PC-3 (cell line): ENCODE measurements at regions not wholly inside any gene's neighbourhood (a gene's known extent, or its start where the extent isn't known, plus 50 kb on each side); places are given as distances from the start of the nearest gene placed in this dataset.

ENCODE experiments used
- ATAC-seq: fragments of 200-7000 bp; cut with Tn5 transposase; 2 replicates; pipeline ENCODE4 v1.9.1; 2020; ENCODE audit warnings: mild to moderate bottlenecking, moderate library complexity
- BruUV-seq: library from RNA; stranded (reverse); fragments of 400-500 nt; replicated peaks from 2 replicates; lab custom pipeline; 2021; lab: Mats Ljungman, UMichigan
- CTCF ChIA-PET: fragments of 300-600 bp; sonication (Branson Sonifier 250); formaldehyde crosslinking; loops from one replicate; lab custom pipeline; 2022; ENCODE audit warnings: antibody characterized with exemption; lab: Charles Lee
- POLR2A ChIA-PET: fragments of 300-600 bp; sonication (Branson Sonifier 250); formaldehyde crosslinking; loops from one replicate; lab custom pipeline; 2022; ENCODE audit warnings: antibody characterized with exemption; ENCODE audit not compliant: unreplicated experiment; lab: Charles Lee
- DNase-seq: peaks from one replicate; pipeline ENCODE4 v3.0.0-alpha.2; 2015
- H2AFZ ChIP-seq: fragments of 300-600 bp; sonication (generic); 2 replicates; pipeline ENCODE4 v1.6.0; 2016; ENCODE audit warnings: antibody characterized with exemption, low read length
- H3F3A ChIP-seq: fragments of 300-600 bp; sonication (generic); one replicate; pipeline ENCODE4 v1.6.0; 2017; ENCODE audit warnings: antibody characterized with exemption, low read length, control low read depth, mild to moderate bottlenecking; ENCODE audit not compliant: unreplicated experiment
- H3K27ac ChIP-seq: fragments of 300-600 bp; sonication (generic); 2 replicates; pipeline ENCODE4 v1.5.1; 2016; ENCODE audit warnings: mild to moderate bottlenecking, low read length
- H3K27me3 ChIP-seq: fragments of 300-600 bp; sonication (generic); 2 replicates; pipeline ENCODE4 v1.6.1; 2016; ENCODE audit warnings: low read length, mixed read lengths
- H3K36me3 ChIP-seq: fragments of 300-600 bp; sonication (generic); 2 replicates; pipeline ENCODE4 v1.6.1; 2016; ENCODE audit warnings: low read depth, mixed run types, low read length, mixed read lengths
- H3K4me1 ChIP-seq: fragments of 300-600 bp; sonication (generic); 2 replicates; pipeline ENCODE4 v1.5.1; 2016; ENCODE audit warnings: low read length; ENCODE audit not compliant: insufficient read depth
- H3K4me2 ChIP-seq: fragments of 300-600 bp; sonication (generic); 2 replicates; pipeline ENCODE4 v1.6.0; 2016; ENCODE audit warnings: low read length
- H3K4me3 ChIP-seq: fragments of 300-600 bp; sonication (generic); 2 replicates; pipeline ENCODE4 v1.5.1; 2016; ENCODE audit warnings: mild to moderate bottlenecking, low read length, mixed read lengths
- H3K79me2 ChIP-seq: fragments of 300-600 bp; sonication (generic); 2 replicates; pipeline ENCODE4 v1.6.1; 2017; ENCODE audit warnings: low read length, mixed read lengths
- H3K9ac ChIP-seq: fragments of 300-600 bp; sonication (generic); 2 replicates; pipeline ENCODE4 v1.6.0; 2016; ENCODE audit warnings: mild to moderate bottlenecking, low read length
- H3K9me2 ChIP-seq: fragments of 300-600 bp; sonication (generic); replicated peaks from 2 replicates; pipeline ENCODE4 v1.6.1; 2016; ENCODE audit warnings: mixed run types, low read length, mixed read lengths
- H3K9me3 ChIP-seq: fragments of 300-600 bp; sonication (generic); 2 replicates; pipeline ENCODE4 v1.6.1; 2016; ENCODE audit warnings: low read length, mixed read lengths
- H4K20me1 ChIP-seq: fragments of 300-600 bp; sonication (generic); 2 replicates; pipeline ENCODE4 v1.6.1; 2016; ENCODE audit warnings: low read length, mixed read lengths
- CTCF ChIP-seq: fragments of 300-600 bp; sonication (generic); conservative IDR thresholded peaks from 2 replicates; pipeline ENCODE4 v1.5.1; 2017; ENCODE audit warnings: antibody characterized with exemption, low read depth, mild to moderate bottlenecking, low read length
- EZH2 ChIP-seq: fragments of 300-600 bp; sonication (generic); IDR thresholded peaks from one replicate; pipeline ENCODE4 v1.6.1; 2017; ENCODE audit warnings: antibody characterized with exemption, mild to moderate bottlenecking, low read length; ENCODE audit not compliant: unreplicated experiment
- EZH2phosphoT487 ChIP-seq: fragments of 300-600 bp; sonication (generic); IDR thresholded peaks from 2 replicates; pipeline ENCODE4 v1.6.1; 2018; ENCODE audit warnings: mild to moderate bottlenecking, antibody characterized with exemption, low read length, borderline replicate concordance
- intact Hi-C: fragments of 100-400 bp; cut with micrococcal nuclease; formaldehyde crosslinking; loops from 2 replicates; pipeline ENCODE4 v1.9.0; 2023

DNA sequence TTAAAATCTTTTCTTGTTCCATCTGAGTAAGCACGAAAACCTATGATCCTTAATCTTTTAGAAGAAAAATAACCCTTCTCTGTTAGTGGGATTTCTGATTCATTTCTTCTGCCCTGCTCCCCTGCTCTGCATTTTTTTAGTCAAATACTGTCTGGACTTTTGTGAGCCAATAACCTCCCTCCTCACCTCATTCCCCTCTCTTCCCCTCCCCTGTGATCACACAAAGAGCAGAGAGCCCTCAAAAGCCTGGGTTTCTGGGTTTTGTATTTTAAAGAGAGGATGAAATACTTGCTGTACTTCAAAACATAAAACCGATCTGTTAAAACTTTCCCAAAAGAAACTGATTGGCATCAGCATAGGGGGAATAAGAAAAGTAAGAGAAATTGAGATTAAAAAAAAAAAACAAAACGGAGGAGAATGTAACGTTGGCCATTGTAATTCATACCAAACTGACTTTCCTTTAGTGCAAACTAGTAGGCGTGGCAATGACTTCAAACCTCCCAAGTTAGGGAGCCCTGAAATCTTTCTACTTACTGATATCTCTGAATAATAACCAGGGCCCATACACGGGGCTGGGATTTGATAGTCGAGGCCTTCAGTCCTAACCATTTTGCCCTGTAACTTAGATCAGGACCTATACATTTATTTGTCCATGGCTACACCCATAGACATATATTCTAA lies 232.9 kb downstream of the TM9SF2 start:
- Histone ChIP-seq H3K36me3 (no peaks in the 10 kb centered on the region), H3F3A (no peaks in the 10 kb centered on the region), H3K9me2 (no peaks in the 10 kb centered on the region), H3K4me3 (no peak overlapping the region), H3K79me2 (no peaks in the 10 kb centered on the region), H3K4me2 (no peak overlapping the region), H3K9me3 (no peaks in the 10 kb centered on the region), H4K20me1 (no peaks in the 10 kb centered on the region), H2AFZ (no peak overlapping the region), H3K27me3 (no peaks in the 10 kb centered on the region), H3K27ac (no peak overlapping the region), H3K9ac (no peak overlapping the region), H3K4me1 (no peaks in the 10 kb centered on the region)
- CTCF ChIA-PET, result no interaction called here
- no peak for ATAC-seq
- TF ChIP-seq EZH2 (no peak), EZH2phosphoT487 (no peak), CTCF (no peak)
- no TSS peak for BruUV-seq
- intact Hi-C loops, result no loop called here
- DNase-seq, result no peak
- POLR2A ChIA-PET, result no interaction called here

DNA sequence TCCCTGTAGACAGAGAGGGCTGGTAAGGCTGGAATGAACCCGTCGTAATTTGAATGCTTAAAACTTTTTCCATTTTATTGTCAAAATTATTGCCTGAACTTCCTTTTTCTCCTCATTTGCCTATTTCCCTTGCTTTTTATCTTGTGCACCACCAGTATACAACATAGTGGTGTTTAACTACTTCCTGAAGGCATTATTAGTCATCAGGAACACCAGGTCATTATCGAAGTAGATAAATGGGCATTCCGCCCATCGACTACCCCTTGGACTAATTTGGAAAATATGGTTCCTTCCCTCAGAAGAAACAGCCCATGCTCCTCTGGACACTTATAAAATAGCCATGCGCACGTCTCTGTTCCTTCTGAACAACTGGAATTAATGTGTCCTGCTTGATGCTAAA lies 232.1 kb downstream of the TM9SF2 start:
- H3K4me2 ChIP-seq, result no peak overlapping the region
- H3K4me3 ChIP-seq, result no peak overlapping the region
- H3F3A ChIP-seq, result no peaks in the 10 kb centered on the region
- H3K9me2 ChIP-seq, result no peaks in the 10 kb centered on the region
- no peaks in the 10 kb centered on the region for H3K27me3 ChIP-seq
- no peak for TF ChIP-seq EZH2phosphoT487
- TF ChIP-seq CTCF, result no peak
- TF ChIP-seq EZH2, result no peak
- no peak overlapping the region for H3K27ac ChIP-seq
- H3K36me3 ChIP-seq, result no peaks in the 10 kb centered on the region
- H4K20me1 ChIP-seq, result no peaks in the 10 kb centered on the region
- no peak for DNase-seq
- no peak for ATAC-seq
- ChIA-PET POLR2A (no interaction called here), CTCF (no interaction called here)
- no peaks in the 10 kb centered on the region for H3K79me2 ChIP-seq
- intact Hi-C loops, result no loop called here
- H2AFZ ChIP-seq, result no peak overlapping the region
- no peak overlapping the region for H3K9ac ChIP-seq
- no peaks in the 10 kb centered on the region for H3K9me3 ChIP-seq
- no peaks in the 10 kb centered on the region for H3K4me1 ChIP-seq
- no TSS peak for BruUV-seq

- CTCF ChIA-PET, result no interaction called here
- Histone ChIP-seq H3K9ac (no peak overlapping the region), H3K4me3 (no peak overlapping the region), H3K4me2 (no peak overlapping the region), H4K20me1 (no peaks in the 10 kb centered on the region), H3K36me3 (no peaks in the 10 kb centered on the region), H3K9me2 (no peaks in the 10 kb centered on the region), H3K9me3 (no peaks in the 10 kb centered on the region), H3K27ac (no peak overlapping the region), H3F3A (no peaks in the 10 kb centered on the region), H3K4me1 (no peaks in the 10 kb centered on the region), H3K27me3 (no peaks in the 10 kb centered on the region), H3K79me2 (no peaks in the 10 kb centered on the region), H2AFZ (no peak overlapping the region)
- intact Hi-C loops, result no loop called here
- POLR2A ChIA-PET, result no interaction called here
- TF ChIP-seq CTCF, result no peak
- TF ChIP-seq EZH2phosphoT487, result no peak
- no peak for TF ChIP-seq EZH2
- DNase-seq (no peak), ATAC-seq (no peak)
- BruUV-seq, result no TSS peak
Measured at GRCh38 chr13:99731747-99732146, 230.5 kb downstream of the TM9SF2 start.
